ENCODE measurements at regions not wholly inside any gene's neighbourhood (a gene's known extent, or its start where the extent isn't known, plus 50 kb on each side); places are given as distances from the start of the nearest gene placed in this dataset.
"Not testable (repeated sequence)": the region's sequence is repeated elsewhere in the genome, so short reads cannot be mapped to it uniquely, and the experiment has no call there.

GRCh38 chr2:10183146-10183675, 60.7 kb downstream of the RRM2 start:
- no peak for DNase-seq (ENCODE audit: low spot score)

DNA sequence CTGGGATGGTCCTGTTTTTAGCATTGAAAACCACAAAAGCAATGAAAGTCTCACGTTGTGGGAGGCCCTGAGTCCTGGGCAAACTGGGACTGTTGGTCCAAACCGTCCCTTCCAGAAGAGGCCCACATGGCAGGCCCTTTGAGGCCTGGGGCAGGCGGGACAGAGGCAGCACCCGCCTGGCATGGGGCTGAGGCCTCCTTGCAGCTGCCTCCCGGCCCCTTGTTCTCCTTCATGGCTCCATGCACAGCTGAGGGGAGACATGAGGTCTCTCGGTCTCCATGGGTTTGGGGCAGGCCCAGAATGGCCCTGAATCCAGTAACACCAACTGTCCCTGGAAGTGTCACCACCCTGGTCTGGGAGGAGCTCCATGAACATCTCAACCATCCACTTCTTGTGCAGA, 61.9 kb downstream of the RRM2 start:
- DNase-seq (ENCODE audit: low spot score): no peak

DNA sequence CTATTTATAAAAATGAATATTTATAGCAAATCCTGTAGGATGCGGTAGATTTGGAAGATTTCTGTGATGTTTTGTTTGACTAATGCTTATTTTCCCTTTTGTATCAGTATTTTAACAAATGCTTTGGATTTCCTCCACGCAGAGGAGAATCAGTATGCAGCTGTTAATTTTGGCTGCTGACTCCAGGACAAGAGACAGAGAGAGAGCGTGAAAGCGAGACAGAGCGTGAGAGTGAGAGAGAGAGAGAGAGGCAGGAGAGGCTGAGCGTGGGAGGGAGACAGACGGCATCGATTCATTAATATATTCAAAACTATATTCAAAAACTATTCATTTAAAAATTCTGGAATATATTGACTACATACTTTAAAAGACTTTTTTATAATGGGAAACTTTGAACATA, 62.5 kb downstream of the RRM2 start:
- peak; percentile 19 for DNase-seq (ENCODE audit: low spot score)

GRCh38 chr2:10185755-10186154, 63.2 kb downstream of the RRM2 start:
- DNase-seq (ENCODE audit: low spot score): no peak

DNA sequence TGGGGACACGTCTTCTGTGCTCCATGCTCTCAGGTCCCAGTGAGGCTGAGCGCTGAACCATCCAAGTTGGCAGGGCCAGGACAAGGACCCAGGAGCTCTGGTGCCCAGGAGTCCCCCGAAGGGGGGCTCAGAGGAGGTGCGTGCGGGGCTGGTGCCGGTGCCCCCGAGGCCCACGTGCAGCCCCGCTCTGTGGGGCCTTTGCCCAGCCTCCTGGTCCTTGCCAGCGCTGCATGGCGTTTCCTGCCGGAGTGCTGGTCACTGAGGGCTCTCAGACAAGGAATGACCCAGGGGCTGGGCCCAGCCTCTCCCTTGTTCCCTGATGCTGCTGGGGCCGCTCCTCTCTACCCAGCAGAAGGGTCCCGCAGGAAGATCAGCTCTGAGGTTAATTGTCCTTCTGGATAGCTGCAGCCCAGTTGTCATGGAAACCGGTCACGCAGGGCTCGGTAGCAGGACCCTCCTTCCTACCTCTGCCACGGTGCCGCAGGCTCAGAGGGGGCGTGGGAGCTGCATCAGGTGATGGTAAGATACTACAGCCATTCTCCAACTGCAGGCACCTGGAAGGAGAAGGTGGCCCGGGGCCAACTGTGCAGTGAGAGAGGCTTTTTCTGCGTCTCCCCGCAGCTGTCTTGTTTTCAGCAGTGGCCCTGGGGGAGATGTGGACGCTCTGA, 64.5 kb downstream of the RRM2 start:
- no peak for DNase-seq (ENCODE audit: low spot score)

DNA sequence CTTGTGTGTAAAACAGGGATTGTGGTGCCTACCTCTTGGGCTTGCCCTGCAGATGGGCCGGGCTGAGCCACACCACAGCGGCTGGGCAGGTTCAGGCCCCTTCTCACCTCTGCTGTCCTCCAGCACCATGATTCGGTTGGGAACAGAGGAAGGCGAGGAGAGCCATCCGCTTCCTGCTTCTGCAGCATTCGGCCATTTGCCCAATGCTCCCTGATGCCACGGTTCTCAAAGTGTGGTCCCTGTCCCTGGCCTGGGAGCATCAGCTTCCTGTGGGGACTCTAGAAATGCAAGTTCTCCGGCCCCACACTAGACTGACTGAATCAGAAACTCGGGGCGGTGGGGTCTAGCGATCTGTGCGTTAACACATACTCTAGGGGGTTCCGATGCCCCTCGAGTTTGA, 65.1 kb downstream of the RRM2 start:
- no peak for DNase-seq (ENCODE audit: low spot score)

GRCh38 chr2:10188211-10188610, 65.7 kb downstream of the RRM2 start:
- DNase-seq (ENCODE audit: low spot score): no peak

GRCh38 chr2:10188729-10189305, 66.3 kb downstream of the RRM2 start:
- no peak for DNase-seq (ENCODE audit: low spot score)

- no peak for DNase-seq (ENCODE audit: low spot score)
Observed at GRCh38 chr2:10190255-10190654, 67.7 kb downstream of the RRM2 start.

- DNase-seq (ENCODE audit: low spot score): no peak
Observed at GRCh38 chr2:10190737-10191532, 68.4 kb downstream of the RRM2 start.

DNA sequence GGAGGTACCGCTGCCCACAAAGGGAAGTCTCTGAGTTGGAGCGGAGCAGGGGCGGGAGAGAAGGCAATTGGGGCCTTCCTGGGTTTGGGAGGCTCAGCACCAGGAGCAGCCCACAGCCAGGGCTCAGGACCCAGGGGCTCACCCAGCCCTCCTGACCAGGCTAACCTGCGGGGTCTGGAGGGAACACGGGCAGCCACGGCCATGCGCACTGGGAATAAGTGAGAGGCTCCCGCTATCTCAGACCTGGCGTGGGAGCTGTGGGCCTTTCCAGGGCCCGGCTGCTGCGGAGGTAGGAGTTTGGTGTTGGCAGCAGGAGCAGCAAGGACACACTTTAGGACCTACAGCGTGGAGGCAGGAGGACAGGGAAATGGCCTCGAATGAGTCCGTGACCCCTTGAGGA, 69.0 kb downstream of the RRM2 start:
- DNase-seq (ENCODE audit: low spot score): no peak

DNA sequence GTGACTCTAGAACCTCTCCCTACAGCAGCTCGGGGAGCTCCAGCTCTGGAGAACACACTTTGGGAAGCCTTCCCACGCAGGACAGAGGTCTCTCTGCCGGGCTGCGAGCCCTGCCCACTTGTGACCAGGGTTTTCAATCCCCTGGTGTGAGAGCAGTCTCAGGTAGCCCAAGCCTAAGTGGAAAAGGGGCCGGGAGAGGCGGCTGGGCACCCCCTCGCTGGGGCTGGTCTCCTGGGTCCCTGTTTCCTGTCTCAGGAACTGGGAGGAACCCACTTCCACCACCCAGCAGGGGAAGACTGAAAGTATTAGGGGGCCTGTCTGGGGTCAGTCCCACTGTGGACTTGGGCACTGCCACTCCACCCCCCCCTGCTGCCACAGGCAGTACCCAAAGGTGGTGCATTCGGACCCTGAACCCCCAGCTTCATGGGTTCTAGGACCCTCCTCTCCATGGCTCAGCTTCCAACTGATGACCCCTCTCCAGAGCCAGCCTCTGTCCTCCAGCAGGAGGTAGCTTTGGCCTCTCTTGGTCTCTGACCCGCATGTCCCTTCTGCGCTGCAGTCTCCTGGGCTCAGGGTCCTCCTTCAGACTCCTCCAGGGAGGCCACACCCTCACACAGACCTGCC, 70.0 kb downstream of the RRM2 start:
- no peak for DNase-seq (ENCODE audit: low spot score)

DNA sequence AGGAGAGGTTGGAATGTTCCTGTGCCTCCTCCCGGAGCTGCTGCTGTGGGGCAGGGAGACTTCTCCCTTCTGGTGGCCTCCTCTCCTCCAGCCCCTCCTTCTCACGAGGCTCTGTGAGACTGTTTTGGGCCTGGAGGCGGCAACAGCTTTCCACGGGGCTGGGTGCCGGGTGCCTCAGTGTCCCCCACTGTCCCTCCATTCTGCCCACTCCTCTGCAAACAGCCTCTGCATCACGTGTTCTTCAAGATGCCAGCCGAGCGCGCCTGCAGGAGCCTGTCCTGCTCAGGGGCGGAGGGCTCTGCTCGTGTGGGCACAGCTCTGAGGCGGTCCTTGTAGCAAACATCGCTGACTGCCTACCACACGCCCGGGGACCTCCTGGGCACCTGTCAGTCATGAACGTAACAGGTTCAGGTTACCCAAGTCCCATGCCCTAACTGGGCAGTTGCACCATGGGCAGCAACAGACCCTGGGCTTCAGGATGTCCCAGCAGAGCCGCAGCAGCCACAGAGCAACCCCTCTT, 70.8 kb downstream of the RRM2 start:
- DNase-seq (ENCODE audit: low spot score): no peak

DNA sequence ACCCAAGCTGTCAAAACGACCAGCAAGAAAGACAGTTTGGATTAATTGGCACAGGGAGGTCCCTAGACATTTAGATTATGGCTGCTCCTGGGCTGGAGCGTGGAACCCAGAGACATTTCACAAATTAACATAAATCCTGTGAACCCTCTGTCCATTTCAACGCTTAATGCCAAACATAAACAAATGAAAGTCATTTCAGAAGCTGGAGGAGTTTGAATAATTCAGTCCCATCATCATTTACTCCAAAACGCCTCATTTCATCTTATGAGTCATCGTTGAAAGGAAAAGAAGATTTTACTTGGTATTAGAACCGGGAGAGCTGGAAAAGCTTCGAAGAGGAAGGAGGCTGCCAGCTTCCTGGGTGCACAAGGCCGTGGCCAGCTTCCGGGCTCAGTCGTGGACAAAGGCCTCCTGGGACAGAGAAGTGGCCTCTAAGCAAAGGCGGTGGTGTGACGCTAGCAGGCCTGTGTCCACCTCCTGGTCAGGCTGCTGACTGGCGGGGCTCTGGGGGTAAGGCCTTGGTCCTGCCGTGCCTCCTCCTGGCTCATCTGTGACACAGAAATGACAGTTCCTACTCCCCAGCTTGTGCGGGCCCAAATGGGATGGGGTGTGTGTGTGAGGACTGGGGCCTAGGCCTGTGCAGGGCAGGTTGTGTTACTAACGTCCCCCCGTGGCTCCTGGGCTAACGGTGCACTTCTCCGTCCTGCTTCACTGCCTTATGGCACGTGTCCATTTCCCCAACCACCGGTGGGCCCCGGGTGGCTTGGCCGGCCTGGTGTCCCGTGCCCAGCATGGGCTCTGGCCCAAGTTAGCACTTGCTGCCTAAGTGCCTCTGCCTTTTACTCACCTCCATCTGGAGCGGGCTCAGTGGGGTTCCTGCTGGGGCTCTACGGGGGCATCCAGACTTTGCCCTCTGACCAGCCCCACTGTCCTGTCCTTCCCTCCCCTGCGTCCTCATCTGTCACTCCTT, 71.6 kb downstream of the RRM2 start:
- no peak for DNase-seq (ENCODE audit: low spot score)

DNA sequence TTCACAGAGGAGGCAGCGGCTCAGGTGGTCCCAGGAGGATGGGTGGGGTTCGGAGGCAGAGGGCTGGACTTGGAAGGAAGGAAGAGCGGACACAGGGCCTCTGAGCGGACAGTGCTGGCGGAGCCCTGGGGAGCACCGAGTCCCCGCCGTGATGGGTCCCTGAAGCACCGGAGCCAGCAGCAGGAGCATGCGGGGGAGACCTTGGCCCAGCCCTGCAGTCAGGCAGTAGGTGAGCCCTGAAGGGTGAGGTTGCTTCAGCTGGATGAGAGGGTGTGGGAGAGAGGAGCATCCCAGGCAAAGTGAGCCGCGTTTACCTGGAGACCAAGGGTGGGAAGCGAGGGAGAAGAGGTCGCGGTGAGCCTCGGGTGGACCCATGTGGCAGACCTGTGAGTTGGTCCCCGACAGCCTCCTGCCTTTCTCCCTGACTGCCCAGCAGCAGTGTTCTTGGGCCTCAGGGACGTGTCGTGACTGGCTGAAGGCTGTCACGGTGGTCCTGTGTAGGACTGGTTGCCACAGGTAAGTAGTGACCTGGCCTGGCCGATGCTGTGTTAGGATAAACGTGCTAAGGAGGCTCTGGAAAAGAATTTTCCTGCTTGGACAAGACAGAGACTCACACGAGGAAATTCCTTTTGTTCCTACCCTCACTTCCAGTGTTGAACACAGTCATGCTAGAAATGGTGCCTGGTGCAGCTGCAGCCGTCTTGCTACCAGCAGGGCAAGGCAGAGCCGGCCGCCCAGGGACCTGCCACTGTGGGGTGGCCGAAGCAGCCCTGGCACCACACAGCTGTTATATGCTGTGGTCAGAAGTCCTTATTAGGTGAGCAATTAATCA, 73.0 kb downstream of the RRM2 start:
- no peak for DNase-seq (ENCODE audit: low spot score)

GRCh38 chr2:10196110-10196892, 73.8 kb downstream of the RRM2 start:
- DNase-seq (ENCODE audit: low spot score): peak; percentile 12

GRCh38 chr2:10196948-10197696, 74.6 kb downstream of the RRM2 start:
- no peak for DNase-seq (ENCODE audit: low spot score)

GRCh38 chr2:10197697-10198076, 75.1 kb downstream of the RRM2 start:
- no peak for DNase-seq (ENCODE audit: low spot score)

DNA sequence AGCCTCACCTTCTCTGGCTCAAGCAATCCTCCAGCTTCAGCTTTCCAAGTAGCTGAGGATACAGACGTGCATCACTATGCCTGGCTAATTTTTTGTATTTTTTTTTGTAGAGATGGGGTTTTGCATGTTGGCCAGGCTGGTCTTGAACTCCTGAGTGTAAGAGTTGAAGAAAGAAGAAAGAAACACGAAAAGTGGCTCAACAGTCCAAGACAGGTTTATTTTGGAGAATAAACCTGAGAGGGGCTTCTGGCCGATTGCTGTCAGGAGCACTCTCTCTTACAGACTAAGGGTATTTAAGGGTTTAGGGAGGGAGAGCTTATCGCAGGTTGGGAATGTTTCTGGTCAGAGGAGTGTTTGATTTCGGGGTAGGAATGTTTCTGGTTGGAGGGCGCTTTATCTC, 75.9 kb downstream of the RRM2 start:
- not testable (repeated sequence) for DNase-seq (ENCODE audit: low spot score)

Data from pons (tissue), 1 donor.